ENCODE measurements at regions not wholly inside any gene's neighbourhood (a gene's known extent, or its start where the extent isn't known, plus 50 kb on each side); places are given as distances from the start of the nearest gene placed in this dataset.

- no peak for TF ChIP-seq FOXM1 (IDR thresholded peaks at IDR 0.05; ENCODE audit: borderline replicate concordance, low read depth)
- TF ChIP-seq CREB1 (IDR thresholded peaks at IDR 0.05; ENCODE audit: low read depth), result no peak
- no peak for TF ChIP-seq RAD21 (IDR thresholded peaks at IDR 0.05; ENCODE audit: low read depth)
- TF ChIP-seq USF1 (IDR thresholded peaks at IDR 0.05), result no peak
- TF ChIP-seq CEBPB (IDR thresholded peaks at IDR 0.05), result no peak
- TF ChIP-seq NFIC (IDR thresholded peaks at IDR 0.05), result no peak
- TF ChIP-seq YY1 (IDR thresholded peaks at IDR 0.05; ENCODE audit: low read depth), result no peak
- TF ChIP-seq TAF1 (IDR thresholded peaks at IDR 0.05; ENCODE audit: low read depth), result no peak
- TF ChIP-seq EP300 (IDR thresholded peaks at IDR 0.05; ENCODE audit: borderline replicate concordance), result no peak
- TF ChIP-seq REST (IDR thresholded peaks at IDR 0.05; ENCODE audit: low read depth), result no peak
- TF ChIP-seq ZBTB7A (IDR thresholded peaks at IDR 0.05; ENCODE audit: low read depth), result no peak
- TF ChIP-seq, protein P1, sequence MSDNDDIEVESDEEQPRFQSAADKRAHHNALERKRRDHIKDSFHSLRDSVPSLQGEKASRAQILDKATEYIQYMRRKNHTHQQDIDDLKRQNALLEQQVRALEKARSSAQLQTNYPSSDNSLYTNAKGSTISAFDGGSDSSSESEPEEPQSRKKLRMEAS (IDR thresholded peaks at IDR 0.05), result no peak
- TF ChIP-seq TEAD4 (IDR thresholded peaks at IDR 0.05), result no peak
- TF ChIP-seq TCF12 (IDR thresholded peaks at IDR 0.05; ENCODE audit: low read depth), result no peak
- TF ChIP-seq EGR1 (IDR thresholded peaks at IDR 0.05), result no peak
These were observed 359.4 kb upstream of the FOXG1 start for GRCh38 chr14:28407031-28407825.

- no peak for TF ChIP-seq CREB1 (IDR thresholded peaks at IDR 0.05; ENCODE audit: low read depth)
- TF ChIP-seq EP300 (IDR thresholded peaks at IDR 0.05; ENCODE audit: borderline replicate concordance), result no peak
- no peak for TF ChIP-seq TEAD4 (IDR thresholded peaks at IDR 0.05)
- TF ChIP-seq FOXM1 (IDR thresholded peaks at IDR 0.05; ENCODE audit: borderline replicate concordance, low read depth), result no peak
- no peak for TF ChIP-seq REST (IDR thresholded peaks at IDR 0.05; ENCODE audit: low read depth)
- TF ChIP-seq YY1 (IDR thresholded peaks at IDR 0.05; ENCODE audit: low read depth), result no peak
- TF ChIP-seq ZBTB7A (IDR thresholded peaks at IDR 0.05; ENCODE audit: low read depth), result no peak
- no peak for TF ChIP-seq NFIC (IDR thresholded peaks at IDR 0.05)
- no peak for TF ChIP-seq USF1 (IDR thresholded peaks at IDR 0.05)
- TF ChIP-seq TAF1 (IDR thresholded peaks at IDR 0.05; ENCODE audit: low read depth), result no peak
- TF ChIP-seq RAD21 (IDR thresholded peaks at IDR 0.05; ENCODE audit: low read depth), result no peak
These were observed 358.6 kb upstream of the FOXG1 start for GRCh38 chr14:28407996-28408395.

- TF ChIP-seq CREB1 (IDR thresholded peaks at IDR 0.05; ENCODE audit: low read depth), result no peak
These were observed 354.5 kb upstream of the FOXG1 start for GRCh38 chr14:28412077-28412476.

DNA sequence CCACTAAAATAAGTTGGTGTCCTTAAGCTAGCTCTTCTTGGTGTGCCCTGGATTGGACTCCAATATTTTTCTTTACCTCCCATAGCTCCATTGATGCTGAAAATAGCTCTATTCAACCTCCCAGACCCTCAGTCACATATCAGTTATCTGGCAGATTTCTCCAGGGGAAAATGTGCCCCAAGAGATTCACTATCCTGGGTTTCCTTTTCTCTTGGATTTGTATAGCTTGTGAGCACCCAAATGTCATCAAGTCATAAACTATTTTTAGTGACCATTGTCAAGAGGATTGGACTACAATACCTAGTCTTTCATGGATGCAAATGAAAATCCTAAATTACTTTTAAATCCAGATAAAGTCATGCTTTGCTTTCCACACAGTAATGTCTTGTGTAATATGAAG, 339.6 kb upstream of the FOXG1 start:
- TF ChIP-seq EGR1 (IDR thresholded peaks at IDR 0.05) (no peak), RAD21 (IDR thresholded peaks at IDR 0.05; ENCODE audit: low read depth) (no peak), YY1 (IDR thresholded peaks at IDR 0.05; ENCODE audit: low read depth) (no peak), REST (IDR thresholded peaks at IDR 0.05; ENCODE audit: low read depth) (no peak), USF1 (IDR thresholded peaks at IDR 0.05) (no peak), ZBTB7A (IDR thresholded peaks at IDR 0.05; ENCODE audit: low read depth) (no peak), EP300 (IDR thresholded peaks at IDR 0.05; ENCODE audit: borderline replicate concordance) (no peak), CEBPB (IDR thresholded peaks at IDR 0.05) (no peak), CREB1 (IDR thresholded peaks at IDR 0.05; ENCODE audit: low read depth) (no peak), TCF12 (IDR thresholded peaks at IDR 0.05; ENCODE audit: low read depth) (no peak), NFIC (IDR thresholded peaks at IDR 0.05) (no peak)
